ENCODE measurements at regions not wholly inside any gene's neighbourhood (a gene's known extent, or its start where the extent isn't known, plus 50 kb on each side); places are given as distances from the start of the nearest gene placed in this dataset.

DNA sequence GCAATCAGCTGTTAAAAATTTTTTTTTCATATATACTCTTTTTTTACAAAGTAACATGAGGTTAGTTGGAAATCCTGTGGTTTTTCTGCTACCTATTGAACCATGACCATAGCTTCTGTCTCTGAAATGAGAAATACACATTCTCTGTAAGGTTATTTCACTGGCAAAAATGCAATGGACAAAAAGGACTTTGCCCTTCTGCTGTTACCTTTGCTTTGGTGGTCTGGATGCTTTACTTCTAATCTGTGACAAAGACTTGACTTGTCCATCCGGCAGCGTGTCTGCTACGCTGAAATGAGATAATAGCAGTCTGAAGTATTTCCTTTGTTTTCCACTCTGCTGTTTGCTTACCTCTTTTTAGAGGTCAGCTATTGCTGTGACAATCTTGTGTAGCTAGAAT, 412.8 kb downstream of the SLITRK6 start:
- DNase-seq: no peak
- WGBS, 5 donors: 49 to 70% (median 61%) methylated on average over 3 of the region's 3 CpGs
- intact Hi-C loops (cut with DNase I; ENCODE audit: low total_unique reads): no loop called here
- Histone ChIP-seq H3K36me3 (no peaks in the 10 kb centered on the region), H3K27me3 (replicated peaks in 1 of 7) (no peaks in the 10 kb centered on the region), H3K27ac (no peak overlapping the region), H3K9me3 (peaks cover 0 to 15% (median 2%) of the 10 kb centered on the region in 8 donors), H3K4me1 (no peaks in the 10 kb centered on the region), H3K4me3 (no peak overlapping the region)
- TF ChIP-seq POLR2A (IDR thresholded peaks at IDR 0.05): no peak
- no peak for TF ChIP-seq POLR2AphosphoS5 (IDR thresholded peaks at IDR 0.05)
- TF ChIP-seq, protein P1, sequence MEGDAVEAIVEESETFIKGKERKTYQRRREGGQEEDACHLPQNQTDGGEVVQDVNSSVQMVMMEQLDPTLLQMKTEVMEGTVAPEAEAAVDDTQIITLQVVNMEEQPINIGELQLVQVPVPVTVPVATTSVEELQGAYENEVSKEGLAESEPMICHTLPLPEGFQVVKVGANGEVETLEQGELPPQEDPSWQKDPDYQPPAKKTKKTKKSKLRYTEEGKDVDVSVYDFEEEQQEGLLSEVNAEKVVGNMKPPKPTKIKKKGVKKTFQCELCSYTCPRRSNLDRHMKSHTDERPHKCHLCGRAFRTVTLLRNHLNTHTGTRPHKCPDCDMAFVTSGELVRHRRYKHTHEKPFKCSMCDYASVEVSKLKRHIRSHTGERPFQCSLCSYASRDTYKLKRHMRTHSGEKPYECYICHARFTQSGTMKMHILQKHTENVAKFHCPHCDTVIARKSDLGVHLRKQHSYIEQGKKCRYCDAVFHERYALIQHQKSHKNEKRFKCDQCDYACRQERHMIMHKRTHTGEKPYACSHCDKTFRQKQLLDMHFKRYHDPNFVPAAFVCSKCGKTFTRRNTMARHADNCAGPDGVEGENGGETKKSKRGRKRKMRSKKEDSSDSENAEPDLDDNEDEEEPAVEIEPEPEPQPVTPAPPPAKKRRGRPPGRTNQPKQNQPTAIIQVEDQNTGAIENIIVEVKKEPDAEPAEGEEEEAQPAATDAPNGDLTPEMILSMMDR (IDR thresholded peaks at IDR 0.05 in 8 of 11, conservative IDR thresholded peaks at IDR 0.05 in 3 of 11): no peak

DNA sequence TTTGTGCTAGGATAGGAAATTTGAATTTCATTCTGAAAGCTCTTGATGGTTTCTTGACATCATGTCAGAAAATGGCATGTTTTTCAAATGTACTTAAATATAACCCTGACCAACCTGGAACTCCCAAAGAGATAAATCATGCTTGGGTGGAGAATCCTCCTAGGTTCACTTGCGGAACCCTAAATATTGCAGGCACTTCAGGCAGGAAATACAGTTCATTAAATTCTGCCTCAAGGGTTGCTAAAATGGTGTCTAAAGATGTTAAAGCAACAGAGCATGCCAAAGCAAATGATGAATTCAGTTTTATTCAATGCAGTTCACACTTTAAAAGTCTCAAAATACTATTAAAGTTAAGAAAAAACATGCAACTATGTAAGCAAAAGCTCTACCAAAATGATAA, 415.9 kb downstream of the SLITRK6 start:
- intact Hi-C loops (cut with DNase I; ENCODE audit: low total_unique reads): no loop called here
- no peaks in the 10 kb centered on the region for H3K36me3 ChIP-seq
- H3K27ac ChIP-seq: no peak overlapping the region
- no peak for TF ChIP-seq POLR2A (IDR thresholded peaks at IDR 0.05)
- no peak for TF ChIP-seq POLR2AphosphoS5 (IDR thresholded peaks at IDR 0.05)
- TF ChIP-seq, protein P1 (IDR thresholded peaks at IDR 0.05 in 8 of 11, conservative IDR thresholded peaks at IDR 0.05 in 3 of 11): no peak
- H3K27me3 ChIP-seq (replicated peaks in 1 of 7): no peaks in the 10 kb centered on the region
- no peaks in the 10 kb centered on the region for H3K4me1 ChIP-seq
- DNase-seq: no peak
- peaks cover 0 to 6% (median under 1%) of the 10 kb centered on the region in 8 donors for H3K9me3 ChIP-seq
- 58 to 78% (median 62%) methylated on average over 1 of the region's 1 CpG for WGBS, 5 donors
- H3K4me3 ChIP-seq: no peak overlapping the region

DNA sequence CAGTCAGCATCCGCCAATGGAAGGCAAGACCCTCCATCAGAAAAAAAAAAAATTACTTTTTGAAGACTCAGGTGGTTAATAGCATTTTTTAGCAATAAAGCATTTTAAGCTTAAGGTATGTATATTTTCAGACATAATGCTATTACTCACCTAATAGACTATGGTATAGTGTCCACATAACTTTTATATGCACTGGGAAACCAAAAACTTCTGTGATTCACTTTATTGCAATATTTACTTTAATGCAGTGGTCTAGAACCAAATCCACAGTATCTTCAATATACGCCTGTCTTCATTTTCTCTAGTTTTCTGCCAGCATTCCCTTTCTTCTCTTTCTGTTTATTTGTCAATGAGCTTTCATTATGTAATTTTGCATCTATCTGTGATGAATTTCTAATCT, 418.1 kb downstream of the SLITRK6 start:
- TF ChIP-seq POLR2AphosphoS5 (IDR thresholded peaks at IDR 0.05) (no peak), POLR2A (IDR thresholded peaks at IDR 0.05) (no peak)
- TF ChIP-seq, protein P1 (IDR thresholded peaks at IDR 0.05 in 8 of 11, conservative IDR thresholded peaks at IDR 0.05 in 3 of 11): no peak
- Histone ChIP-seq H3K4me1 (no peaks in the 10 kb centered on the region), H3K36me3 (no peaks in the 10 kb centered on the region), H3K27me3 (replicated peaks in 1 of 7) (no peaks in the 10 kb centered on the region), H3K4me3 (no peak overlapping the region), H3K27ac (no peak overlapping the region), H3K9me3 (no peaks in the 10 kb centered on the region)
- 86 to 97% (median 95%) methylated on average over 2 of the region's 2 CpGs for whole genome bisulfite sequencing, 5 donors
- intact Hi-C loops (cut with DNase I; ENCODE audit: low total_unique reads): no loop called here
- DNase-seq: no peak

DNA sequence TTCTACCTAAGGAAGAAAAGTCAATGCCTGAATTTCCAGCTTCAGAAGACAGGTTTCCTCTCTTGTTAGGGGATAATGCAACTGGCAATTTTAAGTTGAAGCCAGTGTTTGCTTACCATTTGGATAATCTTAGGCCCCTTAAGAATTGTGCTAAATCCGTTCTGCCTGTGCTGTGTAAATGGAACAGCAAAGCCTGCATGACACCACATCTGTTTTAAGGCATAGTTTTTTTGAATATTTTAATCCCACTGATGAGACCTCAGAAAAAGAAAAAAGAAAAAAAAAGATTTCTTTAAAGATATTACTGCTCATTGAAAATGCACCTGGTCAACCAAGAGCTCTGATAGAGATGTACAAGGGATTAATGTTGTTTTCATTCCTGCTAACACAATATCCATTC, 419.2 kb downstream of the SLITRK6 start:
- intact Hi-C loops (cut with DNase I; ENCODE audit: low total_unique reads): no loop called here

More for the DNA sequence above, 419.2 kb downstream of the SLITRK6 start:
- H3K4me3 ChIP-seq: peak overlapping the region in 1 of 8 donors; percentile 37
- no peak for TF ChIP-seq POLR2AphosphoS5 (IDR thresholded peaks at IDR 0.05)
- TF ChIP-seq, protein P1 (IDR thresholded peaks at IDR 0.05 in 8 of 11, conservative IDR thresholded peaks at IDR 0.05 in 3 of 11): no peak
- DNase-seq: no peak
- 67 to 82% (median 79%) methylated on average over 1 of the region's 1 CpG for WGBS, 5 donors
- H3K4me1 ChIP-seq: no peaks in the 10 kb centered on the region
- no peaks in the 10 kb centered on the region for H3K36me3 ChIP-seq
- H3K27ac ChIP-seq: no peak overlapping the region
- H3K27me3 ChIP-seq (replicated peaks in 1 of 7): no peaks in the 10 kb centered on the region
- no peaks in the 10 kb centered on the region for H3K9me3 ChIP-seq
